Hepatocyte (in vitro differentiated cells): ENCODE measurements at regions not wholly inside any gene's neighbourhood (a gene's known extent, or its start where the extent isn't known, plus 50 kb on each side); places are given as distances from the start of the nearest gene placed in this dataset.
A peak's percentile ranks its signal among the peaks of the same experiment; 100 is the strongest.

Experiments used
- DNase-seq: peaks from one replicate; pipeline ENCODE4 v3.0.0-alpha.2; 2016; ENCODE audit warnings: low spot score
- H2AFZ ChIP-seq: fragments of 200-600 bp; sonication (generic); 2 replicates; pipeline ENCODE4 v1.6.0; 2016; ENCODE audit warnings: antibody characterized with exemption, mild to moderate bottlenecking
- H3K27ac ChIP-seq: fragments of 200-600 bp; sonication (generic); 2 replicates; pipeline ENCODE4 v1.5.1; 2016; ENCODE audit warnings: mild to moderate bottlenecking
- H3K27me3 ChIP-seq: fragments of 200-600 bp; sonication (generic); 2 replicates; pipeline ENCODE4 v1.6.1; 2016
- H3K36me3 ChIP-seq: fragments of 200-600 bp; sonication (generic); replicated peaks from 2 replicates; pipeline ENCODE4 v1.5.1; 2016; ENCODE audit warnings: low read depth; ENCODE audit not compliant: insufficient read depth
- H3K4me1 ChIP-seq: fragments of 200-600 bp; sonication (generic); 2 replicates; pipeline ENCODE4 v1.5.1; 2016; ENCODE audit warnings: mild to moderate bottlenecking, moderate library complexity; ENCODE audit not compliant: insufficient read depth
- H3K4me2 ChIP-seq: fragments of 200-600 bp; sonication (generic); 2 replicates; pipeline ENCODE4 v1.6.0; 2016
- H3K4me3 ChIP-seq: fragments of 200-600 bp; sonication (generic); 2 replicates; pipeline ENCODE4 v1.5.1; 2016; ENCODE audit warnings: mild to moderate bottlenecking
- H3K79me2 ChIP-seq: fragments of 200-600 bp; sonication (generic); 2 replicates; pipeline ENCODE4 v1.6.0; 2017; ENCODE audit warnings: mild to moderate bottlenecking
- H3K9me2 ChIP-seq: fragments of 200-600 bp; sonication (generic); replicated peaks from 2 replicates; pipeline ENCODE4 v1.6.0; 2017; ENCODE audit warnings: mild to moderate bottlenecking; ENCODE audit not compliant: insufficient read depth
- H3K9me3 ChIP-seq: fragments of 200-600 bp; sonication (generic); 2 replicates; pipeline ENCODE4 v1.5.1; 2016; ENCODE audit warnings: low read depth, mild to moderate bottlenecking
- H4K20me1 ChIP-seq: fragments of 200-600 bp; sonication (generic); 2 replicates; pipeline ENCODE4 v1.6.0; 2016; ENCODE audit warnings: mild to moderate bottlenecking; ENCODE audit not compliant: insufficient read depth, poor library complexity, severe bottlenecking
- CTCF ChIP-seq: fragments of 200-600 bp; sonication (generic); IDR thresholded peaks from 2 replicates; pipeline ENCODE4 v1.5.1; 2016; ENCODE audit warnings: antibody characterized with exemption, mild to moderate bottlenecking; ENCODE audit not compliant: poor library complexity
- EZH2 ChIP-seq: fragments of 200-600 bp; sonication (generic); IDR thresholded peaks from 2 replicates; pipeline ENCODE4 v1.6.1; 2016; ENCODE audit warnings: antibody characterized with exemption, mild to moderate bottlenecking, borderline replicate concordance
- EZH2phosphoT487 ChIP-seq: fragments of 200-600 bp; sonication (generic); IDR thresholded peaks from one replicate; pipeline ENCODE4 v1.6.1; 2018; ENCODE audit warnings: antibody characterized with exemption, mild to moderate bottlenecking, low read depth, moderate library complexity; ENCODE audit not compliant: unreplicated experiment, severe bottlenecking
- WGBS: methylation state at CpG from one replicate; pipeline ENCODE4 v1.1.6; 2016; ENCODE audit warnings: low lambda C conversion rate; ENCODE audit errors: missing lambda C conversion rate; 5-methylcytosine and 5-hydroxymethylcytosine counted together

DNA sequence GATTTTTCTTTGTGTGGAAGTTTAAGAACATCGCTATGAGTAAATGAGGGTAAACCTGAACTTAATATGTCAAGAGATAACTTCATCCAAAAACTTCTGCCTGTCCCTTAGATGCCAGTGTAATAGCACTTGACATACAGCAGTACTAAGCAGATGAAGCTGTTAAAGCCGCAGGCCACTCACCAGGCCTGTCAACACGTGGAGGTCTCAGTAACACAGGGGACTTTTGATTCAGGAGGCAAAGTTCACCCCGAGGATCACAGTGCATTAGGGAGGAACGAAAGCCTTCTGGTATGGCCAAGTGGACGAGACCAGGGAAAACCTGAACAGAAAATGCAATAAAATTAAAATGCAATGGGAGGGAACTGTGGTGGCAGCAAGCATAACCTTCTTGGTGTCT, 235.7 kb downstream of the CHD9NB start:
- H3K4me1 ChIP-seq: no peaks in the 10 kb centered on the region
- no peaks in the 10 kb centered on the region for H3K27me3 ChIP-seq
- H3K4me3 ChIP-seq: no peak overlapping the region
- 66% methylated on average over 6 of the region's 6 CpGs for WGBS
- H3K36me3 ChIP-seq: no peaks in the 10 kb centered on the region
- H4K20me1 ChIP-seq: no peaks in the 10 kb centered on the region
- no peak overlapping the region for H3K27ac ChIP-seq
- DNase-seq: no peak
- no peaks in the 10 kb centered on the region for H3K9me2 ChIP-seq
- no peak overlapping the region for H3K4me2 ChIP-seq
- no peaks in the 10 kb centered on the region for H3K9me3 ChIP-seq
- TF ChIP-seq EZH2 (no peak), EZH2phosphoT487 (no peak), CTCF (no peak)
- no peaks in the 10 kb centered on the region for H3K79me2 ChIP-seq
- H2AFZ ChIP-seq: no peak overlapping the region

- no peaks in the 10 kb centered on the region for H4K20me1 ChIP-seq
- no peak overlapping the region for H2AFZ ChIP-seq
- 77% methylated on average over 5 of the region's 5 CpGs for WGBS
- H3K4me1 ChIP-seq: no peaks in the 10 kb centered on the region
- H3K79me2 ChIP-seq: no peaks in the 10 kb centered on the region
- no peak overlapping the region for H3K4me2 ChIP-seq
- peak; percentile 9 for DNase-seq
- no peak overlapping the region for H3K27ac ChIP-seq
- no peaks in the 10 kb centered on the region for H3K27me3 ChIP-seq
- no peaks in the 10 kb centered on the region for H3K9me3 ChIP-seq
- no peaks in the 10 kb centered on the region for H3K9me2 ChIP-seq
- TF ChIP-seq EZH2phosphoT487 (no peak), EZH2 (no peak), CTCF (no peak)
- no peak overlapping the region for H3K4me3 ChIP-seq
- H3K36me3 ChIP-seq: no peaks in the 10 kb centered on the region
Observed at GRCh38 chr16:52812678-52813556, 239.8 kb downstream of the CHD9NB start.

DNA sequence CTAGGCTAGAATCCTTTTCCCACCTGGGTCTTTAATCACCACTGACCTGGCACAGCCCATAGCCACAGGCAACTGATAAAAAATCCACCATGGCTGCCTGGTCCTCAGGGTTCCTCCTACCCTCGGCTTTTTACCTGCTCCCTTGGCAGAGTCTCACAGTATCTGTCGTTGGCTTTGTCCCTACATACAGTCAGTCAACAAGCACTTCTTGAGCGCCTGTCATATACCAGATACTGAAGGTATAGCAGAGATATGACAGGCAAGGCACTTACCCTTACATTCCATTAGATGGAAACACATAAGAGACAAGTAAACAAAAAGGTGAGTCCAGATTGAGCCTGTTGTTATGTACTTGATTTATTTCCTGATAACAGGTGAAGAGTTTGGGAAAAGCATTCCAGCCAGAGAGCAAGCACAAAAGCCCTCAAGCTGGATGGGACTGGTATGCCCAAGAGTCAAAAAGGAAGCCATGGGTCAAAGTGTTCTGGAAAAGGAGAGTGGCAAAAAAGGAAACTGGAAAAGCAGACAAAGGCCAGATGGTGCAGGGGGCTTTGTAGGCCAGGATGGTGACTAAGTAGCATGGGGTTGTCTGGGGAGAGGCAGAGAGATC, 247.0 kb downstream of the CHD9NB start:
- Histone ChIP-seq H3K36me3 (no peaks in the 10 kb centered on the region), H3K9me2 (no peaks in the 10 kb centered on the region), H3K79me2 (no peaks in the 10 kb centered on the region), H3K4me1 (no peaks in the 10 kb centered on the region), H3K27ac (no peak overlapping the region), H3K4me3 (no peak overlapping the region), H2AFZ (no peak overlapping the region), H4K20me1 (no peaks in the 10 kb centered on the region), H3K4me2 (no peak overlapping the region), H3K27me3 (no peaks in the 10 kb centered on the region), H3K9me3 (no peaks in the 10 kb centered on the region)
- DNase-seq: no peak
- no peak for TF ChIP-seq EZH2phosphoT487
- TF ChIP-seq CTCF: no peak
- TF ChIP-seq EZH2: no peak
- 75% methylated on average over 3 of the region's 3 CpGs for WGBS
